22Rv1 (cell line): ENCODE measurements at regions not wholly inside any gene's neighbourhood (a gene's known extent, or its start where the extent isn't known, plus 50 kb on each side); places are given as distances from the start of the nearest gene placed in this dataset.
A peak's percentile ranks its signal among the peaks of the same experiment; 100 is the strongest.

Source experiments
- CTCF ChIP-seq: fragments of 450-650 bp; IDR thresholded peaks from 2 replicates; pipeline ENCODE4 v1.5.1; 2017; ENCODE audit warnings: mild to moderate bottlenecking
- ZFX ChIP-seq: fragments of 450-650 bp; IDR thresholded peaks from 2 replicates; pipeline ENCODE4 v1.6.1; 2017; ENCODE audit warnings: antibody characterized with exemption, borderline replicate concordance

- TF ChIP-seq CTCF (0 out of 2 replicates have a peak, but pooled peaks have one; percentile 7), ZFX (no peak)
Measured at GRCh38 chr13:40152145-40152544, 496.7 kb downstream of the COG6 start.
